ENCODE measurements at regions not wholly inside any gene's neighbourhood (a gene's known extent, or its start where the extent isn't known, plus 50 kb on each side); places are given as distances from the start of the nearest gene placed in this dataset.
"Not testable (repeated sequence)": the region's sequence is repeated elsewhere in the genome, so short reads cannot be mapped to it uniquely, and the experiment has no call there.

GRCh38 chr6:86152546-86152945, 509.9 kb upstream of the SYNCRIP start:
- Histone ChIP-seq H3K4me1 (ENCODE audit: control insufficient read depth, insufficient read depth, low read length) (no peaks in the 10 kb centered on the region), H3K27me3 (ENCODE audit: control insufficient read depth, insufficient read depth) (no peaks in the 10 kb centered on the region), H3K4me3 (ENCODE audit: low read length) (no peak overlapping the region), H3K9me3 (ENCODE audit: control insufficient read depth, low read length) (no peaks in the 10 kb centered on the region), H3K27ac (ENCODE audit: low read length) (no peak overlapping the region)
- intact Hi-C loops (cut with DNase I) = no loop called here
- WGBS = 49% methylated on average over 4 of the region's 4 CpGs
- DNase-seq = no peak
- ATAC-seq = no peak

GRCh38 chr6:86148586-86148985, 505.9 kb upstream of the SYNCRIP start:
- H3K27me3 ChIP-seq (ENCODE audit: control insufficient read depth, insufficient read depth) = no peaks in the 10 kb centered on the region
- no peaks in the 10 kb centered on the region for H3K4me1 ChIP-seq (ENCODE audit: control insufficient read depth, insufficient read depth, low read length)
- no peak overlapping the region for H3K27ac ChIP-seq (ENCODE audit: low read length)
- ATAC-seq (no peak), DNase-seq (no peak)
- intact Hi-C loops (cut with DNase I) = no loop called here
- H3K9me3 ChIP-seq (ENCODE audit: control insufficient read depth, low read length) = no peaks in the 10 kb centered on the region
- H3K4me3 ChIP-seq (ENCODE audit: low read length) = no peak overlapping the region
- 51% methylated on average over 7 of the region's 7 CpGs for WGBS

GRCh38 chr6:86147859-86148258, 505.2 kb upstream of the SYNCRIP start:
- no peak for ATAC-seq
- intact Hi-C loops (cut with DNase I) = no loop called here
- no peak overlapping the region for H3K4me3 ChIP-seq (ENCODE audit: low read length)
- no peak for DNase-seq
- H3K27me3 ChIP-seq (ENCODE audit: control insufficient read depth, insufficient read depth) = no peaks in the 10 kb centered on the region
- H3K4me1 ChIP-seq (ENCODE audit: control insufficient read depth, insufficient read depth, low read length) = no peaks in the 10 kb centered on the region
- 79% methylated on average over 5 of the region's 5 CpGs for WGBS
- no peak overlapping the region for H3K27ac ChIP-seq (ENCODE audit: low read length)
- no peaks in the 10 kb centered on the region for H3K9me3 ChIP-seq (ENCODE audit: control insufficient read depth, low read length)

GRCh38 chr6:86147311-86147710, 504.6 kb upstream of the SYNCRIP start:
- intact Hi-C loops (cut with DNase I) = no loop called here
- ATAC-seq (no peak), DNase-seq (no peak)
- Histone ChIP-seq H3K4me1 (ENCODE audit: control insufficient read depth, insufficient read depth, low read length) (no peaks in the 10 kb centered on the region), H3K4me3 (ENCODE audit: low read length) (no peak overlapping the region), H3K9me3 (ENCODE audit: control insufficient read depth, low read length) (no peaks in the 10 kb centered on the region), H3K27ac (ENCODE audit: low read length) (no peak overlapping the region), H3K27me3 (ENCODE audit: control insufficient read depth, insufficient read depth) (no peaks in the 10 kb centered on the region)
- 88% methylated on average over 3 of the region's 3 CpGs for WGBS

- intact Hi-C loops (cut with DNase I); H3K9me3 ChIP-seq (ENCODE audit: control insufficient read depth, low read length); DNase-seq; ATAC-seq; H3K4me1 ChIP-seq (ENCODE audit: control insufficient read depth, insufficient read depth, low read length); H3K27ac ChIP-seq (ENCODE audit: low read length); H3K4me3 ChIP-seq (ENCODE audit: low read length); H3K27me3 ChIP-seq (ENCODE audit: control insufficient read depth, insufficient read depth): not testable (repeated sequence)
- 32% methylated on average over 3 of the region's 3 CpGs for WGBS
These were observed 504.1 kb upstream of the SYNCRIP start for GRCh38 chr6:86146751-86147150.

- H3K27me3 ChIP-seq (ENCODE audit: control insufficient read depth, insufficient read depth) = no peaks in the 10 kb centered on the region
- H3K27ac ChIP-seq (ENCODE audit: low read length) = no peak overlapping the region
- intact Hi-C loops (cut with DNase I) = no loop called here
- H3K4me3 ChIP-seq (ENCODE audit: low read length) = no peak overlapping the region
- H3K4me1 ChIP-seq (ENCODE audit: control insufficient read depth, insufficient read depth, low read length) = no peaks in the 10 kb centered on the region
- DNase-seq (no peak), ATAC-seq (no peak)
- H3K9me3 ChIP-seq (ENCODE audit: control insufficient read depth, low read length) = no peaks in the 10 kb centered on the region
- WGBS = 39% methylated on average over 2 of the region's 2 CpGs
These were observed 499.6 kb upstream of the SYNCRIP start for GRCh38 chr6:86142326-86142725.

- no peak for ATAC-seq
- Histone ChIP-seq H3K9me3 (ENCODE audit: control insufficient read depth, low read length) (no peaks in the 10 kb centered on the region), H3K27ac (ENCODE audit: low read length) (no peak overlapping the region), H3K4me3 (ENCODE audit: low read length) (no peak overlapping the region), H3K4me1 (ENCODE audit: control insufficient read depth, insufficient read depth, low read length) (no peaks in the 10 kb centered on the region), H3K27me3 (ENCODE audit: control insufficient read depth, insufficient read depth) (no peaks in the 10 kb centered on the region)
- DNase-seq = no peak
- intact Hi-C loops (cut with DNase I) = no loop called here
- WGBS = 53% methylated on average over 7 of the region's 7 CpGs
These were observed 485.6 kb upstream of the SYNCRIP start for GRCh38 chr6:86128130-86128814.

GRCh38 chr6:86122086-86122485, 479.4 kb upstream of the SYNCRIP start:
- no peak for DNase-seq
- intact Hi-C loops (cut with DNase I) = no loop called here
- Histone ChIP-seq H3K4me1 (ENCODE audit: control insufficient read depth, insufficient read depth, low read length) (no peaks in the 10 kb centered on the region), H3K9me3 (ENCODE audit: control insufficient read depth, low read length) (no peaks in the 10 kb centered on the region), H3K27ac (ENCODE audit: low read length) (no peak overlapping the region), H3K4me3 (ENCODE audit: low read length) (no peak overlapping the region), H3K27me3 (ENCODE audit: control insufficient read depth, insufficient read depth) (no peaks in the 10 kb centered on the region)
- no peak for ATAC-seq

GRCh38 chr6:86118271-86118670, 475.6 kb upstream of the SYNCRIP start:
- intact Hi-C loops (cut with DNase I) = no loop called here

GRCh38 chr6:86107985-86108384, 465.3 kb upstream of the SYNCRIP start:
- WGBS = 70% methylated on average over 2 of the region's 2 CpGs
- Histone ChIP-seq H3K4me3 (ENCODE audit: low read length) (no peak overlapping the region), H3K4me1 (ENCODE audit: control insufficient read depth, insufficient read depth, low read length) (no peaks in the 10 kb centered on the region), H3K27ac (ENCODE audit: low read length) (no peak overlapping the region), H3K9me3 (ENCODE audit: control insufficient read depth, low read length) (no peaks in the 10 kb centered on the region), H3K27me3 (ENCODE audit: control insufficient read depth, insufficient read depth) (no peaks in the 10 kb centered on the region)
- no peak for ATAC-seq
- DNase-seq = no peak
- intact Hi-C loops (cut with DNase I) = no loop called here

More at GRCh38 chr6:86118271-86118670, 475.6 kb upstream of the SYNCRIP start:
- Histone ChIP-seq H3K4me3 (ENCODE audit: low read length) (no peak overlapping the region), H3K9me3 (ENCODE audit: control insufficient read depth, low read length) (no peaks in the 10 kb centered on the region), H3K4me1 (ENCODE audit: control insufficient read depth, insufficient read depth, low read length) (no peaks in the 10 kb centered on the region), H3K27ac (ENCODE audit: low read length) (no peak overlapping the region), H3K27me3 (ENCODE audit: control insufficient read depth, insufficient read depth) (no peaks in the 10 kb centered on the region)
- no peak for ATAC-seq
- DNase-seq = no peak

- 88% methylated on average over 2 of the region's 2 CpGs for WGBS
- Histone ChIP-seq H3K4me3 (ENCODE audit: low read length) (no peak overlapping the region), H3K9me3 (ENCODE audit: control insufficient read depth, low read length) (no peaks in the 10 kb centered on the region), H3K27me3 (ENCODE audit: control insufficient read depth, insufficient read depth) (no peaks in the 10 kb centered on the region), H3K27ac (ENCODE audit: low read length) (no peak overlapping the region), H3K4me1 (ENCODE audit: control insufficient read depth, insufficient read depth, low read length) (no peaks in the 10 kb centered on the region)
- DNase-seq (no peak), ATAC-seq (no peak)
- intact Hi-C loops (cut with DNase I) = no loop called here
These were observed 445.3 kb upstream of the SYNCRIP start for GRCh38 chr6:86087954-86088353.

- Histone ChIP-seq H3K4me1 (ENCODE audit: control insufficient read depth, insufficient read depth, low read length) (no peaks in the 10 kb centered on the region), H3K9me3 (ENCODE audit: control insufficient read depth, low read length) (no peaks in the 10 kb centered on the region), H3K27me3 (ENCODE audit: control insufficient read depth, insufficient read depth) (no peaks in the 10 kb centered on the region), H3K4me3 (ENCODE audit: low read length) (no peak overlapping the region), H3K27ac (ENCODE audit: low read length) (no peak overlapping the region)
- intact Hi-C loops (cut with DNase I) = no loop called here
- ATAC-seq (no peak), DNase-seq (no peak)
- 38% methylated on average over 1 of the region's 1 CpG for WGBS
These were observed 437.3 kb upstream of the SYNCRIP start for GRCh38 chr6:86079938-86080337.

Data from right cardiac atrium (tissue), 5 donors.